Epithelial cell of esophagus (primary cell): ENCODE measurements at regions not wholly inside any gene's neighbourhood (a gene's known extent, or its start where the extent isn't known, plus 50 kb on each side); places are given as distances from the start of the nearest gene placed in this dataset.

Experiments used
- DNase-seq: peaks from one replicate; pipeline ENCODE4 v3.0.0; 2010; ENCODE audit warnings: low read depth
- H3K4me3 ChIP-seq: 2 replicates; pipeline ENCODE4 v1.5.1; 2011; ENCODE audit warnings: mild to moderate bottlenecking, low read length, control low read depth
- TF ChIP-seq, protein P1 (sequence below): IDR thresholded peaks from 2 replicates; pipeline ENCODE4 v1.5.1; 2011; ENCODE audit warnings: low read depth, mild to moderate bottlenecking, low read length, control low read depth, inconsistent platforms; ENCODE audit not compliant: insufficient read depth; ENCODE audit errors: missing control alignments

DNA sequence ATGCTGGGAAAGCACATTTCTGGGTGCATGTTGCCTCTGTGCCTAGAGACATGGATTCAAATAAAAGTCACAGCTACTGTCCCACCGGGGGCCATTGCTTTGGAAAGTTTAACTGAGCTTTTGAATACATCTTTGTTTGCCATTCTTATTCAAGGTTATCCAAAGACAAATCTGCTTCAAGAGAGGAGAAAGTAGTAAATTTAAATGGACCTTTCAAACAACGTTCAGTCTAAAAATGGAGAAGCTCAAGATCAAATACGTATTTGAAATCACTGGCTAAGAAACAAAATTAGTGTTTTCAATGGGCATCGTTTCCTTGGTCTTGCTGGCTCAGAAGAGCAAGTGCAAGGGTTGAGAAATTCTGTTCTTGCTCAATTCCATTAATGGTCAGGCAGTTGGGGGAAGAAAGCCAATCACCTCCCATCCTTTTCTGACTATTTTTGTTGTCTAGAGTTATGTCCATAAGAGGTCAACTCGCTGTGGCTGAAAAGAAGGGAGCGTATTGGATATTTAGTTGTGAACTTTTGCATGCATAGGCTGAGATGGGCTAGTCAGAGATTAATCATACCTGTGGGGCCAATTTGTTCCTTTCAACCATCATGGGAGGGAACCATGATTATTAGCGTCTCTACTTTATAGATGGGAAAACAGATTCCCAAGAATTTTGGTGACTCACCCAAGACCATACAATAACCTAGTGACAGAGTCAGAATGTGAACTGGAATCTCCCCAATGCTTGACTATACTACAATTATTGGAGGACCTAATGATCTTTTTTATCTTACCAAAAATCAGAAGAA lies 276.2 kb upstream of the TNC start:
- no peak overlapping the region for H3K4me3 ChIP-seq
- DNase-seq: peak; percentile 58
- TF ChIP-seq, protein P1, sequence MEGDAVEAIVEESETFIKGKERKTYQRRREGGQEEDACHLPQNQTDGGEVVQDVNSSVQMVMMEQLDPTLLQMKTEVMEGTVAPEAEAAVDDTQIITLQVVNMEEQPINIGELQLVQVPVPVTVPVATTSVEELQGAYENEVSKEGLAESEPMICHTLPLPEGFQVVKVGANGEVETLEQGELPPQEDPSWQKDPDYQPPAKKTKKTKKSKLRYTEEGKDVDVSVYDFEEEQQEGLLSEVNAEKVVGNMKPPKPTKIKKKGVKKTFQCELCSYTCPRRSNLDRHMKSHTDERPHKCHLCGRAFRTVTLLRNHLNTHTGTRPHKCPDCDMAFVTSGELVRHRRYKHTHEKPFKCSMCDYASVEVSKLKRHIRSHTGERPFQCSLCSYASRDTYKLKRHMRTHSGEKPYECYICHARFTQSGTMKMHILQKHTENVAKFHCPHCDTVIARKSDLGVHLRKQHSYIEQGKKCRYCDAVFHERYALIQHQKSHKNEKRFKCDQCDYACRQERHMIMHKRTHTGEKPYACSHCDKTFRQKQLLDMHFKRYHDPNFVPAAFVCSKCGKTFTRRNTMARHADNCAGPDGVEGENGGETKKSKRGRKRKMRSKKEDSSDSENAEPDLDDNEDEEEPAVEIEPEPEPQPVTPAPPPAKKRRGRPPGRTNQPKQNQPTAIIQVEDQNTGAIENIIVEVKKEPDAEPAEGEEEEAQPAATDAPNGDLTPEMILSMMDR: no peak

DNA sequence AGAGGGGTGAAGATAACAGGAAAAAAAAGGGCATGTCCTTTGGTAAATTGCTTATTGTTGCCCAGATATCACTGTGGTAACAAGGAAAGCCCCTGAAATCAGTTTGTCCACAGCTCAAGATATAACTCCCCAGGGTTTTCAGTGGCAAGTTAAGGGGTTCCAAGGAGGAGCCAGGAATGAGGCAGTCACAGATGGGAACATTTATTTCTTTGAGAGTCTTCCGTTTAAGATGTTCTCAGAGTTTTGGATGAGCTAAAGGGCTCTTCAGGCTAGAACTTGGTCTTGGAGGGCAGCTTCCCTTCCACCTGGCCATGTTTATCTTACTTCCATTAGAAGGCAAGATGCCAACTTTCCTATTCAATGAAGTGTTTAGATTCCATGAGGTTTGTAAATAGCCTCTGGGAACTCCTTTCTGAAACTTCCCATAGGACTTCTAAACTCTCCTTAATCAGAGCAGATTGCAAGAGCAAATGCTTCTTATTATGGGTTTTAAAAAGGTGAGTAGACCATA lies 277.6 kb upstream of the TNC start:
- DNase-seq: peak; percentile 29
- H3K4me3 ChIP-seq: no peak overlapping the region
- TF ChIP-seq, protein P1: no peak

DNA sequence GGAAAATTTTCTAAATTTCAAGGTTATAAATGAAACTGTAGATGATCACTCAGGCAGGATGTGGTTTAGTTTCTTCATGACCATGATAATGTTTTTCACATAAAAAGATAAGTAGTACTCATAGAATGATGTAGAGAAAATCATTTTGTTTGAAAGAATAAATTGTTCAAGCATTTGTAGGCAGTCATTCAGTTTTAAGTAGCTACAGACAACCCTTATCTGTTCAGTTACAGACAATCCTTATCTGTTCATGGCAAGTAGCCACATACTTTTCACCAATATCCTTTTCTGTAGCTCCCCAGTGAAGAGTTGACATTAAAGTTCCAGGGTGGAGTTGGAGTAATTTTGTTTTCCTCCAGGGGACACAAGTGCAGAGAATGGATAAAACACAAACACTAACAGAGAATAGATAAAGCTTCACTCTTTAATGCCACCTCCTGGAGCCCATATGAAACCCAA lies 278.1 kb upstream of the TNC start:
- TF ChIP-seq, protein P1: no peak
- DNase-seq: no peak
- no peak overlapping the region for H3K4me3 ChIP-seq

DNA sequence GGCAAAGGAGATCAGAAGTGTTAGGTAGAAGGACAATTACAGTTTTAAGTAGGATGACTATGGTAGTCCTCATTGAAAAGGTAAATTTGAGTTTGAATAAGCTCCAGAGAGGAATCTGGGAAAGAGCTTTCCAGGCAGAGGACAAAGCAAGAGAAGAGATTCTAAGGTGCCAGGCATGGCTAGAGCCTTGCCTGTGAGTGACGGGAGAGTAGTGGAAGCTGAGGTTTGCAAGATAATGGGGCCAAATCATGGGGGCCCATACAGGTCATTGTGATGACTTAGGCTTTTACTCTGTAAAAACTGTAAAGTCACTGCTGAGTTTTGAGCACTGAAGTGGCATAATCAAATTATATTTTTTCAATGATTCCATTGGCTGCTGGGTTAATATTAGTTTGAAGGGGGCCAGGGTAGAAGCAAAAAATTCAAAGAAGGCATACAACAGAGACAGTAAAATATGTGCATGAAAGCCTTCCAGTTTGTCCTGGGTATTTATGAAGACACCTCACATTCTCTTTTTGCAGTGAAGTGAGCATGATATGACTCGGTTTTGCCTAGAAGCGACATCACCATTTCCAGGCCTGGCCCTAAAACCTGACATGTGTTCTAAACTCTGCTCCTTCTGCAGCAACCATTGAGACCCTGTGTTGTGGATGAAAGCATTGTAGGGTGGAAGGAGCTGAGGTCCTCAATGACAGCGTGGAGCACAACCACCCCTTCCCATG lies 279.8 kb upstream of the TNC start:
- DNase-seq: no peak
- TF ChIP-seq, protein P1: no peak
- no peak overlapping the region for H3K4me3 ChIP-seq

DNA sequence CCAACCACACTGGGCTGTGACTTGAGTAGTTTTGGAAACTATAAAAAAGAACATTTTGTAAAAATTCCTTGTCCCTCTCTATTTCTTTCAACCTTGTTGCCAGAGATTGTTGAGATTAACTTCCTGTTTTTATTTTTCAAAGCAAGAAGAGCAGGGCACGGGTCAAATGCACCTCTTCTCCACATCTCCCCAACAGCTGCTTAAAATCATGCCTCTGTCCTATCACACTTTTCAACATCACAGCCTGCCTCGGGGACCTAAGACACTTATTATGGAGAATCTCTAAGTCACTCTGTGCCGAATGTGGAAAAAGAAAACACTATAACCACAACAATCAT lies 280.3 kb upstream of the TNC start:
- no peak overlapping the region for H3K4me3 ChIP-seq
- no peak for DNase-seq
- TF ChIP-seq, protein P1: no peak

DNA sequence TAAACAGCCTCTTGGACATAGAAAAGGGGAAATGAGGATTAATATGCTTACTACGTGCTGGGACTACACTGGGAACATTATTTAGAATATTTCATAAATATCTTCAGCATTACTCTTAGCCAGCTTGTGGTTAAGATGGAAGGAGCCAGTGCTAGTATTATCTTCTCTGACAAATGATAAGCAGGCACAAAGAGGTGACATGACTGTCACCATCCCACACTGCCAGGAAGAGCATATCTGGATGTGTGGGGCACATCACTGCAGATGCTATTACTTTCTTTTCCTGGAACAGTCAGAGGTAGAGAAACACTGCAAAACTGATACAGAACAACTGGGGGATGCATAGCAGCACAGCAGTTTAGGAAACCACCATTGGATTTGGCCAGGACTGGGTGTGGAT lies 281.0 kb upstream of the TNC start:
- DNase-seq: no peak
- TF ChIP-seq, protein P1: no peak
- no peak overlapping the region for H3K4me3 ChIP-seq
